ENCODE measurements at regions not wholly inside any gene's neighbourhood (a gene's known extent, or its start where the extent isn't known, plus 50 kb on each side); places are given as distances from the start of the nearest gene placed in this dataset.

DNA sequence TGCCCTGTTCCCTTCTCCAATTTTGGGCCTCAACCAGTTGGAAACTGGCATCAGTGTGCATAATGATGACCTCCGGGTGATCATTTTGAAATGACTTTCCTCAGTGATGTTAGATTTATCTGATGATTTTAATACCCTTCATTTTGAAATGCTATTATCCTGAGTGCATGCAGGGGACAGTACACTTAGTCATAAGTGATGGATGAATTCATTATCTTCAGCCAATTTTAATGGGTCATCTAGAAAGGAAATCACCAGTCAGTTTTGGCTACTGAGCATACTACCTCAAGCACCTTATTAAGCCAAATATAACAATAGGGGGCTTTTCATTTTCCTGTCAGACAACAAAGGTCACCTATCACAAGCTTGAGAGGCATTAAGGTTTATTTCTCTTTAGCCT, 118.5 kb upstream of the MIR17HG start:
- Mint-ChIP-seq H3K9me3 (peaks cover 28% of the 10 kb centered on the region), H3K27me3 (ENCODE audit: low read depth, poor library complexity) (peaks cover 12% of the 10 kb centered on the region), H3K4me1 (peaks cover 9% of the 10 kb centered on the region), H3K27ac (no peak overlapping the region), H3K36me3 (ENCODE audit: low read depth) (peaks cover 16% of the 10 kb centered on the region), H3K4me3 (no peak overlapping the region)
- TF ChIP-seq, protein P1, sequence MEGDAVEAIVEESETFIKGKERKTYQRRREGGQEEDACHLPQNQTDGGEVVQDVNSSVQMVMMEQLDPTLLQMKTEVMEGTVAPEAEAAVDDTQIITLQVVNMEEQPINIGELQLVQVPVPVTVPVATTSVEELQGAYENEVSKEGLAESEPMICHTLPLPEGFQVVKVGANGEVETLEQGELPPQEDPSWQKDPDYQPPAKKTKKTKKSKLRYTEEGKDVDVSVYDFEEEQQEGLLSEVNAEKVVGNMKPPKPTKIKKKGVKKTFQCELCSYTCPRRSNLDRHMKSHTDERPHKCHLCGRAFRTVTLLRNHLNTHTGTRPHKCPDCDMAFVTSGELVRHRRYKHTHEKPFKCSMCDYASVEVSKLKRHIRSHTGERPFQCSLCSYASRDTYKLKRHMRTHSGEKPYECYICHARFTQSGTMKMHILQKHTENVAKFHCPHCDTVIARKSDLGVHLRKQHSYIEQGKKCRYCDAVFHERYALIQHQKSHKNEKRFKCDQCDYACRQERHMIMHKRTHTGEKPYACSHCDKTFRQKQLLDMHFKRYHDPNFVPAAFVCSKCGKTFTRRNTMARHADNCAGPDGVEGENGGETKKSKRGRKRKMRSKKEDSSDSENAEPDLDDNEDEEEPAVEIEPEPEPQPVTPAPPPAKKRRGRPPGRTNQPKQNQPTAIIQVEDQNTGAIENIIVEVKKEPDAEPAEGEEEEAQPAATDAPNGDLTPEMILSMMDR (IDR thresholded peaks at IDR 0.05) = no peak
- DNase-seq = no peak

DNA sequence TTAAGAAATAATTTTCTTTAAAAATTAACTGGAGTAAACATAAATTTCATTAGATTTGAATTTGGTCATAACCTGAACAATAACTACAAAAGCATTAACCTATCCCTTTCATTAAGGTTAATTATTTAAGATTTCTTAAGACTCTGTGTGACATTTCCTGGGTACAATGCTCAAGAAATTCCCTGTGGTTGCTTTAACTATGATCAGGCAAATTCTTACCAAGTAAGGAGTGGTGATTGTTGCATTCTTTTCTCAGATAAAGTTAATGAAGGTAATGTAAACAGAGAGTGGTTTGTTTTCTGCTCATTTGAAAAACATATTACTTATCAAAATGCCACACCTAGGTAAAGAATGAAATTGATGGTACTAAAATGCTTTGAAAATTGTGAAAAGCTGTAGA, 114.8 kb upstream of the MIR17HG start:
- no peak for DNase-seq
- TF ChIP-seq, protein P1 (IDR thresholded peaks at IDR 0.05) = no peak
- no peak overlapping the region for H3K27ac Mint-ChIP-seq
- no peak overlapping the region for H3K4me3 Mint-ChIP-seq
- H3K4me1 Mint-ChIP-seq = peaks cover 9% of the 10 kb centered on the region
- peaks cover 10% of the 10 kb centered on the region for H3K27me3 Mint-ChIP-seq (ENCODE audit: low read depth, poor library complexity)
- H3K36me3 Mint-ChIP-seq (ENCODE audit: low read depth) = no peaks in the 10 kb centered on the region
- peaks cover 10% of the 10 kb centered on the region for H3K9me3 Mint-ChIP-seq

DNA sequence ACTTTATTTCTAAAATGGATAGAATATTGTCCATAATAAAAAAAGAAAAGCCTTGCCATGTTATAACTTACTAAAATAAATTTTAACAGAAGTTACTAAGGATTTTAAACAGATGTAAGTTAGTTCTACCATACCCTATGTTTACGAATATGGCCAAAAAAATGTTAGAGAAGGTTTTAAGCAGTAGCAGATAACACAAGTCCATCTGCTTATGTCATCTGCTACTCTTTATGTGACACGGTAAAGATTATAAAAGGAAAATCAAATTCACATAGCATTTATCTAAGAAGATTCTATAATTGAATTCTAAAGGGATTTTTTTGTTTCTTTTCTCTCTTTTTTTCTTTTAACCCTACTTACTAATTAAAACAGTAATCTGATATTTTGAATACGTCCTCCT, 114.2 kb upstream of the MIR17HG start:
- peaks cover 11% of the 10 kb centered on the region for H3K9me3 Mint-ChIP-seq
- H3K36me3 Mint-ChIP-seq (ENCODE audit: low read depth) = peaks cover 1% of the 10 kb centered on the region
- H3K27me3 Mint-ChIP-seq (ENCODE audit: low read depth, poor library complexity) = peaks cover 6% of the 10 kb centered on the region
- no peak for DNase-seq
- H3K27ac Mint-ChIP-seq = peak overlapping the region; percentile 49
- H3K4me1 Mint-ChIP-seq = peaks cover 9% of the 10 kb centered on the region
- TF ChIP-seq, protein P1 (IDR thresholded peaks at IDR 0.05) = no peak
- no peak overlapping the region for H3K4me3 Mint-ChIP-seq

DNA sequence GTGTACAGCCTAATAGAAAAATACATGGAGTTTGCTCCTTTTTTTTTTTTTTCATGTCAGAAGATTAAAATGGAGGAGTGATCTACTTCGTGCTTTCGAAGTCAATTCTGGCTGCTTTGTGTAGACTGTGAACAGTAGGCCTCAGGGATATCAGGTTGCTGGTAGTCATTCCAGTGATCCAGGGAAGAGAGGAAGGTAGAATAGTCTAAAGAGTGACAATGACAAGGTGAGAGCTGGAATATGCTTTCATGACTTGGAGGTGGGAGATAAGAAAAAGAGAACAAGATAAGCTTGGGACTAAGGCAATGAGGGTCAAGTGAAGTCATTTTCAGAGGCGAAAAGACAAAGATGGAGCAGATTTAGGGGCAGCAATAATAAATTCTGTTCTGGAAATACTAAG, 111.3 kb upstream of the MIR17HG start:
- TF ChIP-seq, protein P1 (IDR thresholded peaks at IDR 0.05) = no peak
- DNase-seq = no peak
- Mint-ChIP-seq H3K9me3 (peaks cover 21% of the 10 kb centered on the region), H3K36me3 (ENCODE audit: low read depth) (peaks cover 19% of the 10 kb centered on the region), H3K27ac (no peak overlapping the region), H3K4me1 (peaks cover 9% of the 10 kb centered on the region), H3K27me3 (ENCODE audit: low read depth, poor library complexity) (no peaks in the 10 kb centered on the region), H3K4me3 (no peak overlapping the region)

DNA sequence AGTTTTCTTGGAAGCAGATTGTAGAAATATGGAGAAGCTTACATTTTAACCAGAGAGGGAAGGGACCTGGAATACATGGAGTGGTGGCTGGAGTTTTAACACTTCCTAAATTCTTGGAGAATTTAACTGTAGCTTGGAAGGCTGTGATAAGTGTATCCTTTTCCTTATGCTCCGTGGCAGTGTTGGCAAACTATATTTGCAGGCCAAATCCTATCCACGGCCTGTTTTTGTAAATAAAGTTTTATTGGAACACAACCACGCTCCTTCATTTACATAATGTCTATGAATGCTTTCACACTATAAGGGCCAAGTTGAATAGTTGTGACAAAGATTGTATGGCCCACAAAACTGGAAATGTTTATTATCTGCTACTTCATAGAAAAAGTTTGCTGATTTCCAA, 110.6 kb upstream of the MIR17HG start:
- Mint-ChIP-seq H3K27ac (no peak overlapping the region), H3K4me1 (peaks cover 9% of the 10 kb centered on the region), H3K27me3 (ENCODE audit: low read depth, poor library complexity) (no peaks in the 10 kb centered on the region), H3K4me3 (no peak overlapping the region), H3K9me3 (peaks cover 28% of the 10 kb centered on the region), H3K36me3 (ENCODE audit: low read depth) (peaks cover 26% of the 10 kb centered on the region)
- no peak for DNase-seq
- TF ChIP-seq, protein P1 (IDR thresholded peaks at IDR 0.05) = no peak

DNA sequence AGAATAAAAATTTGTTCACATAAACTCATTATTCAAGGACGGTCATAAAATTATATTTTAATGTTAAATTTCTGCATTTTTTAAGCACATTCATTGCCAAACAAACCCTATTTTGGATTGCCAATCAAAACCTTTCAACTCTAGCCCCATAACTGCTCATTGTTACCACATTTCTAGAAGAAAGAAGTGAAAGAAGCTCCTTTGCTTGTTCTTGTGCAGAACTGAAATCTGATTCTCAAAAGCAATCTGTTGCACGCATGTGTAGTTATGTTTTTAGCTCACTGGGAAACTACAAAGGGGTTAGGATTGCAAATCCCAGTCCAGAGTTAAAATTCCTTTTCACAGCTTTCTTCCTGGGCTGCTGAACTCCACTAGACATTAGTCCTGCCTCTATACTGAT, 109.5 kb upstream of the MIR17HG start:
- Mint-ChIP-seq H3K4me1 (peaks cover 2% of the 10 kb centered on the region), H3K27me3 (ENCODE audit: low read depth, poor library complexity) (no peaks in the 10 kb centered on the region), H3K9me3 (peaks cover 36% of the 10 kb centered on the region), H3K27ac (no peak overlapping the region), H3K36me3 (ENCODE audit: low read depth) (peaks cover 35% of the 10 kb centered on the region), H3K4me3 (no peak overlapping the region)
- TF ChIP-seq, protein P1 (IDR thresholded peaks at IDR 0.05) = no peak
- DNase-seq = no peak
